ENCODE measurements at regions not wholly inside any gene's neighbourhood (a gene's known extent, or its start where the extent isn't known, plus 50 kb on each side); places are given as distances from the start of the nearest gene placed in this dataset.

GRCh38 chr5:98994611-98995010 lies 65.8 kb upstream of the CHD1 start:
- no peaks in the 10 kb centered on the region for H3K27me3 Mint-ChIP-seq
- CTCF ChIA-PET: no interaction called here
- H3K36me3 Mint-ChIP-seq: no peaks in the 10 kb centered on the region
- H3K4me1 Mint-ChIP-seq: peaks cover 7% of the 10 kb centered on the region
- H3K4me3 Mint-ChIP-seq: no peak overlapping the region
- H3K27ac Mint-ChIP-seq: no peak overlapping the region
- DNase-seq: no peak
- no peaks in the 10 kb centered on the region for H3K9me3 Mint-ChIP-seq

DNA sequence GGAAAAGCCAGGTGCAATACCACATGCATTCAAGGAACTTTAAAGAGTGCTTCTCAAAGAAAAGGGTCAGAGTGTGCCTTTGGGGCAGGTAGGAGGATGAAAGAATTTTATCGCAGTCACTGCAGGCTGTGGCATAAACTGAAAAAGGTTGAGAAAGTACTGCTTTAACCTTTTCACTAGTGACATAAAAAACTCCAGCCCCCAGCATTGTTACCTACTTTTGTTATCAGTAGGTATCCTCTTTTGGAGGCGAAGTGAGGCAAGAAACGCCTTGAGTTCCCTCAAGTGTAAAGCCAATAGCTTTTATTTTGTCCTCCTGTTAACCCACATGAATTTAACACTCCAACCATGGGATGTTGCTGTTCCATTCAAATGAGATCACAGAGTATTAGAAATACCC lies 64.7 kb upstream of the CHD1 start:
- no peaks in the 10 kb centered on the region for H3K27me3 Mint-ChIP-seq
- CTCF ChIA-PET: no interaction called here
- DNase-seq: no peak
- H3K9me3 Mint-ChIP-seq: no peaks in the 10 kb centered on the region
- H3K36me3 Mint-ChIP-seq: no peaks in the 10 kb centered on the region
- no peak overlapping the region for H3K27ac Mint-ChIP-seq
- peaks cover 8% of the 10 kb centered on the region for H3K4me1 Mint-ChIP-seq
- H3K4me3 Mint-ChIP-seq: no peak overlapping the region

DNA sequence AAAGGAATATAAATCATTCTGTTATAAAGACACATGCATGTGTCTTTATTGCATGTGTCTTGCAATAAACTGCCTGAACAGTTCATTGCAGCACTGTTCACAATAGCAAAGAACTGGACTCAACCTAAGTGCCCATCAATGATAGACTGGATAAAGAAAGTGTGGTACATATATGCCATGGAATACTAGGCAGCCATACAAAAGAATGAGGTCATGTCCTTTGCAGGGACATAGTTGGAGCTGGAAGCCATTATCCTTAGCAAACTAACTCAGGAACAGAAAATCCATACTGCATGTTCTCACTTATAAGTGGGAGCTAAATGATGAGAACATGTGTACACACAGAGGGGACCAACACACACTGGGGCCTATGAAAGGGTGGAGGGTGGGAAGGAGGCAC lies 63.7 kb upstream of the CHD1 start:
- Mint-ChIP-seq H3K4me1 (peaks cover 8% of the 10 kb centered on the region), H3K27me3 (no peaks in the 10 kb centered on the region), H3K4me3 (no peak overlapping the region), H3K9me3 (no peaks in the 10 kb centered on the region), H3K27ac (no peak overlapping the region), H3K36me3 (no peaks in the 10 kb centered on the region)
- no peak for DNase-seq
- CTCF ChIA-PET: no interaction called here

DNA sequence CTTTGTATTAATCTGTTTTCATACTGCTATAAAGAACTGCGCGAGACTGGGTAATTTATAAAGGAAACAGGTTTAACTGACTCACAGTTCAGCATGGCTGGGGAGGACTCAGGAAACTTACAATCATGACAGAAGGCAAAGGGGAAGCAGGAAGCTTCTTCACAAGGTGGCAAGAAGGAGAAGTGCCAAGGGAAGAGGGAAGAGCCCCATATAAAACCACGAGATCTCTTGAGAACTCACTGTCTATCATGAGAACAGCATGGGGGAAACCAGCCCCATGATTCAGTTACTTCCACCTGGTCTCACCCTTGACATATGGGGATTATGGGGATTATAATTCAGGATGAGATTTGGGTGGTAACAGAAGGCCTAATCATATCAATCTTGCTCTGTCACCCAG lies 60.9 kb upstream of the CHD1 start:
- no peak for DNase-seq
- no peaks in the 10 kb centered on the region for H3K36me3 Mint-ChIP-seq
- H3K27ac Mint-ChIP-seq: no peak overlapping the region
- no peaks in the 10 kb centered on the region for H3K9me3 Mint-ChIP-seq
- H3K27me3 Mint-ChIP-seq: no peaks in the 10 kb centered on the region
- H3K4me3 Mint-ChIP-seq: no peak overlapping the region
- CTCF ChIA-PET: no interaction called here
- peaks cover 8% of the 10 kb centered on the region for H3K4me1 Mint-ChIP-seq

GRCh38 chr5:98986587-98986986 lies 57.8 kb upstream of the CHD1 start:
- Mint-ChIP-seq H3K4me1 (peaks cover 8% of the 10 kb centered on the region), H3K27me3 (peaks cover 7% of the 10 kb centered on the region)
- CTCF ChIA-PET: interaction anchor here (1.4 kb wide), 1 partner anchor 72 kb away, joined by 3 read pairs; no protein-coding TSS in a partner anchor

GRCh38 chr5:98982880-98983279 lies 54.1 kb upstream of the CHD1 start:
- Mint-ChIP-seq H3K27ac (no peak overlapping the region), H3K4me1 (no peaks in the 10 kb centered on the region), H3K9me3 (no peaks in the 10 kb centered on the region), H3K4me3 (no peak overlapping the region), H3K27me3 (peaks cover 7% of the 10 kb centered on the region), H3K36me3 (no peaks in the 10 kb centered on the region)
- no peak for DNase-seq
- CTCF ChIA-PET: no interaction called here

More at GRCh38 chr5:98986587-98986986, 57.8 kb upstream of the CHD1 start:
- Mint-ChIP-seq H3K27ac (no peak overlapping the region), H3K9me3 (no peaks in the 10 kb centered on the region), H3K36me3 (no peaks in the 10 kb centered on the region), H3K4me3 (no peak overlapping the region)
- DNase-seq: no peak
